H1 (cell line): ENCODE measurements at regions not wholly inside any gene's neighbourhood (a gene's known extent, or its start where the extent isn't known, plus 50 kb on each side); places are given as distances from the start of the nearest gene placed in this dataset.

Experiments used
- CTCF ChIA-PET: fragments of 300-600 bp; sonication (Branson Sonifier 250); formaldehyde crosslinking; loops from one replicate; lab custom pipeline; 2021; ENCODE audit not compliant: partially characterized antibody; lab: Charles Lee
- POLR2A ChIA-PET: fragments of 300-600 bp; sonication (Branson Sonifier 250); formaldehyde crosslinking; loops from one replicate; lab custom pipeline; 2021; ENCODE audit warnings: inconsistent platforms; ENCODE audit not compliant: partially characterized antibody; lab: Charles Lee
- DNase-seq, 2 experiments: peaks; one replicate each; pipeline versions ENCODE4 v3.0.0 to v3.0.0-alpha.2; 2010 to 2022; ENCODE audit warnings: low spot score in 2 of 2, low read depth in 1 of 2, mixed read lengths in 1 of 2
- FAIRE-seq: peaks from 2 replicates; lab custom pipeline; 2011; peaks lifted over from hg19 to GRCh38; lab: Jason Lieb, UNC
- H2AFZ ChIP-seq: 2 replicates; pipeline ENCODE4 v1.8.1; 2012; ENCODE audit warnings: low read length, inconsistent platforms
- H2AK5ac ChIP-seq: 2 replicates; pipeline ENCODE4 v1.6.1; 2013; ENCODE audit warnings: low read depth, low read length
- H2BK120ac ChIP-seq: replicated peaks from 2 replicates; pipeline ENCODE3; 2013; ENCODE audit warnings: low read depth, low read length, inconsistent platforms
- H2BK12ac ChIP-seq: 2 replicates; pipeline ENCODE4 v1.6.1; 2013; ENCODE audit warnings: low read depth, low read length
- H2BK15ac ChIP-seq: 2 replicates; pipeline ENCODE4 v1.6.1; 2013; ENCODE audit warnings: low read length
- H2BK20ac ChIP-seq: 2 replicates; pipeline ENCODE4 v1.6.1; 2013; ENCODE audit warnings: low read length
- H2BK5ac ChIP-seq: 2 replicates; pipeline ENCODE4 v1.6.1; 2013; ENCODE audit warnings: low read depth, low read length
- H3K14ac ChIP-seq: 2 replicates; pipeline ENCODE4 v1.6.1; 2013; ENCODE audit warnings: inconsistent platforms; ENCODE audit not compliant: insufficient read length
- H3K18ac ChIP-seq: 2 replicates; pipeline ENCODE4 v1.6.1; 2013; ENCODE audit warnings: low read length; ENCODE audit errors: extremely low read depth
- H3K23ac ChIP-seq: 2 replicates; pipeline ENCODE4 v1.6.1; 2013; ENCODE audit warnings: inconsistent platforms; ENCODE audit not compliant: insufficient read length
- H3K23me2 ChIP-seq: 2 replicates; pipeline ENCODE4 v1.6.1; 2013; ENCODE audit warnings: low read depth, low read length
- H3K27ac ChIP-seq: 2 replicates; pipeline ENCODE4 v1.6.1; 2011; ENCODE audit warnings: low read depth, low read length, inconsistent platforms
- H3K27me3 ChIP-seq, 4 experiments: replicated peaks in 1 of 4; 1 replicate in 1 of 4; 2 replicates in 3 of 4; pipeline versions ENCODE4 v1.6.1 to v1.8.1; 2011 to 2013; ENCODE audit warnings: low read length in 3 of 4, mild to moderate bottlenecking in 3 of 4, inconsistent platforms in 2 of 4, mixed read lengths in 2 of 4, moderate library complexity in 1 of 4; ENCODE audit not compliant: control insufficient read depth in 3 of 4, insufficient read depth in 3 of 4; ENCODE audit errors: extremely low read depth in 1 of 4
- H3K36me3 ChIP-seq, 4 experiments: 2 replicates each; pipeline versions ENCODE4 v1.6.1 to v1.8.1; 2011 to 2013; ENCODE audit warnings: mild to moderate bottlenecking in 4 of 4, low read length in 3 of 4, moderate library complexity in 2 of 4, control low read depth in 1 of 4, inconsistent platforms in 1 of 4; ENCODE audit not compliant: insufficient read depth in 4 of 4, control insufficient read depth in 2 of 4
- H3K4ac ChIP-seq: replicated peaks from 2 replicates; pipeline ENCODE3; 2013; ENCODE audit warnings: low read length, low read depth, mixed read lengths, inconsistent platforms; ENCODE audit not compliant: insufficient read length
- H3K4me1 ChIP-seq, 4 experiments: replicated peaks in 1 of 4; 1 replicate in 1 of 4; 2 replicates in 3 of 4; pipeline versions ENCODE4 v1.6.1 to v1.8.1; 2011 to 2013; ENCODE audit warnings: low read length in 3 of 4, inconsistent platforms in 2 of 4, mixed read lengths in 1 of 4; ENCODE audit not compliant: insufficient read depth in 4 of 4, control insufficient read depth in 3 of 4
- H3K4me2 ChIP-seq, 2 experiments: 2 replicates each; pipeline versions ENCODE4 v1.6.1 to v1.8.1; 2011 to 2013; ENCODE audit warnings: low read depth in 2 of 2, low read length in 2 of 2, control low read depth in 1 of 2, inconsistent platforms in 1 of 2, mild to moderate bottlenecking in 1 of 2; ENCODE audit not compliant: insufficient read depth in 1 of 2
- H3K4me3 ChIP-seq, 4 experiments: fragments of 200-600, 300-600 bp in 1 of 4; sonication (generic), shearing (Covaris generic), sonication (Bioruptor Twin) in 1 of 4; 2 replicates each; pipeline versions ENCODE4 v1.5.1 to v1.8.1; 2011 to 2016; ENCODE audit warnings: low read length in 4 of 4, low read depth in 3 of 4, control low read depth in 2 of 4, inconsistent platforms in 2 of 4, mild to moderate bottlenecking in 2 of 4, mixed read lengths in 1 of 4, moderate library complexity in 1 of 4; ENCODE audit not compliant: insufficient read depth in 2 of 4; ENCODE audit errors: extremely low read depth in 1 of 4
- H3K56ac ChIP-seq: replicated peaks from 2 replicates; pipeline ENCODE3; 2013; ENCODE audit warnings: low read depth, mild to moderate bottlenecking, mixed read lengths, low read length, inconsistent platforms; ENCODE audit not compliant: insufficient read length
- H3K79me1 ChIP-seq: 2 replicates; pipeline ENCODE4 v1.6.1; 2013; ENCODE audit warnings: low read depth, low read length, control low read depth
- H3K79me2 ChIP-seq, 2 experiments: 2 replicates each; pipeline versions ENCODE4 v1.6.1 to v1.8.1; 2012 to 2013; ENCODE audit warnings: low read length in 2 of 2, mild to moderate bottlenecking in 2 of 2, inconsistent platforms in 1 of 2; ENCODE audit not compliant: insufficient read depth in 2 of 2, control insufficient read depth in 1 of 2
- H3K9ac ChIP-seq, 4 experiments: replicated peaks in 1 of 4; 1 replicate in 1 of 4; 2 replicates in 3 of 4; pipeline versions ENCODE4 v1.6.1 to v1.8.1; 2011 to 2013; ENCODE audit warnings: low read depth in 3 of 4, low read length in 3 of 4, control low read depth in 2 of 4, mild to moderate bottlenecking in 2 of 4, moderate library complexity in 2 of 4, inconsistent platforms in 1 of 4; ENCODE audit errors: extremely low read depth in 1 of 4
- H3K9me3 ChIP-seq, 2 experiments: 2 replicates each; pipeline versions ENCODE4 v1.6.1 to v1.8.1; 2012 to 2013; ENCODE audit warnings: mild to moderate bottlenecking in 2 of 2, moderate library complexity in 2 of 2, control low read depth in 1 of 2, inconsistent platforms in 1 of 2, low read depth in 1 of 2, low read length in 1 of 2, mixed read lengths in 1 of 2; ENCODE audit not compliant: insufficient read depth in 2 of 2
- H4K20me1 ChIP-seq, 2 experiments: replicated peaks in 1 of 2; 2 replicates each; pipeline versions ENCODE3 to v1.8.1; 2011 to 2013; ENCODE audit warnings: inconsistent platforms in 2 of 2, low read length in 2 of 2, mild to moderate bottlenecking in 1 of 2; ENCODE audit not compliant: insufficient read depth in 2 of 2, control insufficient read depth in 1 of 2
- H4K5ac ChIP-seq: 2 replicates; pipeline ENCODE4 v1.6.1; 2013; ENCODE audit warnings: low read length, low read depth, mixed read lengths, inconsistent platforms; ENCODE audit not compliant: insufficient read length
- H4K8ac ChIP-seq: 2 replicates; pipeline ENCODE4 v1.8.0; 2013; ENCODE audit warnings: mild to moderate bottlenecking, moderate library complexity, low read length, inconsistent platforms; ENCODE audit not compliant: insufficient read depth; ENCODE audit errors: extremely low read depth
- H4K91ac ChIP-seq: replicated peaks from 2 replicates; pipeline ENCODE3; 2013; ENCODE audit warnings: low read length, mixed read lengths, inconsistent platforms; ENCODE audit not compliant: insufficient read length
- ATF2 ChIP-seq: IDR thresholded peaks from 2 replicates; pipeline ENCODE4 v1.6.1; 2012; ENCODE audit warnings: low read length, inconsistent platforms
- BRCA1 ChIP-seq: IDR thresholded peaks from 2 replicates; pipeline ENCODE4 v1.6.1; 2012; ENCODE audit warnings: low read depth, low read length, improper control_type of control experiment
- CBX5 ChIP-seq: fragments of 300-800, 300-1000 bp; sonication (generic); IDR thresholded peaks from 2 replicates; pipeline ENCODE4 v1.7.1; 2016; ENCODE audit warnings: antibody characterized with exemption, low read length, low read depth
- CTBP2 ChIP-seq: IDR thresholded peaks from 2 replicates; pipeline ENCODE4 v1.7.0; 2011; ENCODE audit warnings: borderline replicate concordance, mild to moderate bottlenecking, moderate library complexity, mixed read lengths, low read length; ENCODE audit not compliant: insufficient read depth, insufficient read length
- NRF1 ChIP-seq: IDR thresholded peaks from 2 replicates; pipeline ENCODE4 v1.6.1; 2011; ENCODE audit warnings: mild to moderate bottlenecking, low read depth, low read length, improper control_type of control experiment
- POLR2AphosphoS5 ChIP-seq: IDR thresholded peaks from 2 replicates; pipeline ENCODE4 v1.6.1; 2011; ENCODE audit warnings: low read depth, low read length
- SIRT6 ChIP-seq: IDR thresholded peaks from one replicate; pipeline ENCODE4 v1.7.1; 2012; ENCODE audit warnings: low read length, inconsistent platforms
- SP4 ChIP-seq: IDR thresholded peaks from 2 replicates; pipeline ENCODE4 v1.6.1; 2012; ENCODE audit warnings: low read length, inconsistent platforms
- YY1 ChIP-seq: IDR thresholded peaks from 2 replicates; pipeline ENCODE4 v1.6.1; 2011; ENCODE audit warnings: low read depth, mild to moderate bottlenecking, low read length
- WGBS, 2 experiments: shearing (Covaris generic) in 1 of 2; methylation state at CpG; one replicate each; pipeline versions ENCODE4 v1.1.6 to v1.1.7; 2013 to 2015; ENCODE audit warnings: low lambda C conversion rate in 2 of 2, mixed read lengths in 2 of 2, inconsistent platforms in 1 of 2, low coverage in 1 of 2, missing lambda C conversion rate in 1 of 2; ENCODE audit not compliant: insufficient replicate concordance in 2 of 2, insufficient coverage in 1 of 2, insufficient read length in 1 of 2; ENCODE audit errors: extremely low coverage in 1 of 2, missing lambda C conversion rate in 1 of 2; 5-methylcytosine and 5-hydroxymethylcytosine counted together

GRCh38 chr14:65333943-65334687, 78.4 kb upstream of the FUT8 start:
- Histone ChIP-seq H2AK5ac (no peak overlapping the region; the same call in 1 of the 2 replicates), H3K18ac (peak overlapping the region; percentile 56; the same call in 1 of the 2 replicates), H4K5ac (no peak overlapping the region), H4K20me1 (no peaks in the 10 kb centered on the region), H2BK120ac (no peak overlapping the region), H3K23ac (no peak overlapping the region), H4K91ac (no peak overlapping the region), H3K9ac (no peak overlapping the region), H3K4me2 (peak overlapping the region; percentile 64 to 97), H3K14ac (no peak overlapping the region), H3K36me3 (peaks cover 0 to 2% (median 0%) of the 10 kb centered on the region in 4 experiments; a peak in 1 of 8 replicates)
- TF ChIP-seq SIRT6 (no peak), SP4 (no peak), POLR2AphosphoS5 (no peak), CTBP2 (no peak), NRF1 (no peak), CBX5 (no peak), ATF2 (no peak), BRCA1 (no peak), YY1 (no peak)
- TF ChIP-seq, all 59 proteins: peak for 0
- CTCF ChIA-PET: interaction anchor here (0.9 to 2.0 kb wide), 4 partner anchors 10 to 108 kb away, joined by 3 to 6 read pairs (median 4); no protein-coding TSS in a partner anchor
- no peak overlapping the region for H3K4ac ChIP-seq
- no peaks in the 10 kb centered on the region for H3K79me2 ChIP-seq
- WGBS, 2 experiments: 22% methylated on average over 8 of the region's 8 CpGs; no CpG with 5 or more reads in 1 of the 2 experiments
- POLR2A ChIA-PET: interaction anchor here (0.9 to 1.5 kb wide), 5 partner anchors 13 to 231 kb away, joined by 3 to 5 read pairs (median 3); no protein-coding TSS in a partner anchor
- DNase-seq: no peak
- H3K56ac ChIP-seq: no peak overlapping the region
- H3K4me3 ChIP-seq: peak overlapping the region in 3 of 4 experiments; percentile 26 to 48 (median 32); a peak in 7 of 8 replicates
- H4K8ac ChIP-seq: no peak overlapping the region
- peak overlapping the region; percentile 51; the same call in 1 of the 2 replicates for H2BK12ac ChIP-seq
- no peaks in the 10 kb centered on the region for H3K79me1 ChIP-seq
- peaks cover 2 to 21% (median 11%) of the 10 kb centered on the region in 4 experiments; a peak in 5 of 7 replicates for H3K4me1 ChIP-seq
- no peak for FAIRE-seq
- H2BK5ac ChIP-seq: no peak overlapping the region
- H2BK20ac ChIP-seq: 0 out of 2 replicates have a peak overlapping the region, but pooled peaks have one; percentile 10
- H3K27me3 ChIP-seq: peaks cover 12 to 53% (median 34%) of the 10 kb centered on the region in 4 experiments
- H3K9me3 ChIP-seq: no peaks in the 10 kb centered on the region
- H2BK15ac ChIP-seq: no peak overlapping the region
- no peak overlapping the region for H3K27ac ChIP-seq
- no peak overlapping the region for H2AFZ ChIP-seq
- H3K23me2 ChIP-seq: peaks cover 2% of the 10 kb centered on the region; the same call in 1 of the 2 replicates
